ENCODE measurements at regions not wholly inside any gene's neighbourhood (a gene's known extent, or its start where the extent isn't known, plus 50 kb on each side); places are given as distances from the start of the nearest gene placed in this dataset.
A peak's percentile ranks its signal among the peaks of the same experiment; 100 is the strongest.

DNA sequence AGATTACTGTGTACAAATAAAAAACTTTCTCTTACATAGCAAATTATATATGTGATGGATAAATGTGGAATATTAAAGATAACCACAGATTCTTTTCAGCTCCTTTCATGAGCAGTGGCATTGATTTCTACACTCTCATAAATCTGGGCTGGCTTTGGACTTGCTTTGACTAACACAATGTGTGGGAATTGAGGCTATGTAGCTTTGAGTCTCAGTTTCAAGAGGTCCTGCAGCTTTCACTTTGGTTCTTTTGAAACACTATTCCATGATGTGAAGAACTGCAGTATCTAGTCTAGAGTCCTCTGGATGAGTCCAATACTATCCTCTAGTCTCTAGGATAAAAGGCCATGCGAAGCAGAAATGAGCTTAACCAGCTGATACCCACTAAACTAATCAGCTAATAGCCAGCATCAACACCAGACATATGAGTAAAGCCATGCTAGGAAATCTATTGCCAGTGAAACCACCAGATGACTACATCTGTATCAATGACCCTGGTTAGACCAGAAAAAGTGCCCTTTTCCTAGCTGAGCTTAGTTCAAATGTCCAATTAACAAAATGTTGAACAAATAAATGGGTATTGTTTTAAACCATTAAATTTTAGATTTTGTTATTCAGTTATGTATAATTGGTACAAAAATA is 274.9 kb upstream of the ZPLD1 start:
- Histone ChIP-seq H3K4me3 (no peak overlapping the region), H3K9me3 (no peaks in the 10 kb centered on the region), H3K4me1 (peaks cover 14% of the 10 kb centered on the region), H3K27me3 (ENCODE audit: low read depth) (no peaks in the 10 kb centered on the region), H3K27ac (no peak overlapping the region), H3K36me3 (no peaks in the 10 kb centered on the region)
- intact Hi-C loops (cut with DNase I), result no loop called here
- TF ChIP-seq, protein P1, sequence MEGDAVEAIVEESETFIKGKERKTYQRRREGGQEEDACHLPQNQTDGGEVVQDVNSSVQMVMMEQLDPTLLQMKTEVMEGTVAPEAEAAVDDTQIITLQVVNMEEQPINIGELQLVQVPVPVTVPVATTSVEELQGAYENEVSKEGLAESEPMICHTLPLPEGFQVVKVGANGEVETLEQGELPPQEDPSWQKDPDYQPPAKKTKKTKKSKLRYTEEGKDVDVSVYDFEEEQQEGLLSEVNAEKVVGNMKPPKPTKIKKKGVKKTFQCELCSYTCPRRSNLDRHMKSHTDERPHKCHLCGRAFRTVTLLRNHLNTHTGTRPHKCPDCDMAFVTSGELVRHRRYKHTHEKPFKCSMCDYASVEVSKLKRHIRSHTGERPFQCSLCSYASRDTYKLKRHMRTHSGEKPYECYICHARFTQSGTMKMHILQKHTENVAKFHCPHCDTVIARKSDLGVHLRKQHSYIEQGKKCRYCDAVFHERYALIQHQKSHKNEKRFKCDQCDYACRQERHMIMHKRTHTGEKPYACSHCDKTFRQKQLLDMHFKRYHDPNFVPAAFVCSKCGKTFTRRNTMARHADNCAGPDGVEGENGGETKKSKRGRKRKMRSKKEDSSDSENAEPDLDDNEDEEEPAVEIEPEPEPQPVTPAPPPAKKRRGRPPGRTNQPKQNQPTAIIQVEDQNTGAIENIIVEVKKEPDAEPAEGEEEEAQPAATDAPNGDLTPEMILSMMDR (IDR thresholded peaks at IDR 0.05), result no peak
- DNase-seq, result no peak
- no peak for ATAC-seq

DNA sequence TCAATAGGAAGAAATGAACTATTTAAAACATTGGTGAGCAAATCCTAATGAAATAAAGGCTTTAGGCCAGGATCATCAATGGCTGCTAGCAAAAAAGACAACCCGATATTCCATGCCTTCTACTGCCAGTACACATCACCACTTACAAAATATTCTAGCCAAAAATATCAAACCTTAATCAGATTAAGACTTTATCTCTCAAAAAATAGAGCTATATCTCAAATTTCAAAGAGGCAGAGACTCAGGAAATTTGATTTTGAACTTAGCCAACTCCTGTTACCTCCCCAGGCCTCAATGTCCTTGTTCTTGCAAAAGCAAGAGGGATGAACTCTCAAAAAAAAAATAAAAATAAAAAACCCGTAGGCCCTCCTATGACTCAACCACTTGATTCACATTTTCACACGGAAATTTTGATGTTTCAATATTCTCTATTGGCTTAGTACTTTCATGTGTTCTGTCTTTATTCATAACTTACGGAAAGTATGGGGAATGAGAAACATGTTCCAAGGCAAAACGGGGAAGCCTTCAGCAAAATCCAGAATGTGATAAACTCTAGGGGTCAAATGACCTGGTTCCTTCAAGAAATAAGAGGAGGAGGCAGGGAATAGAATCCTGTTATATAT is 273.3 kb upstream of the ZPLD1 start:
- TF ChIP-seq, protein P1 (IDR thresholded peaks at IDR 0.05), result no peak
- no peak for DNase-seq
- H3K9me3 ChIP-seq, result no peaks in the 10 kb centered on the region
- no peak for ATAC-seq
- H3K27ac ChIP-seq, result no peak overlapping the region
- H3K4me3 ChIP-seq, result no peak overlapping the region
- intact Hi-C loops (cut with DNase I), result no loop called here
- no peaks in the 10 kb centered on the region for H3K27me3 ChIP-seq (ENCODE audit: low read depth)
- no peaks in the 10 kb centered on the region for H3K36me3 ChIP-seq
- peaks cover 14% of the 10 kb centered on the region for H3K4me1 ChIP-seq

DNA sequence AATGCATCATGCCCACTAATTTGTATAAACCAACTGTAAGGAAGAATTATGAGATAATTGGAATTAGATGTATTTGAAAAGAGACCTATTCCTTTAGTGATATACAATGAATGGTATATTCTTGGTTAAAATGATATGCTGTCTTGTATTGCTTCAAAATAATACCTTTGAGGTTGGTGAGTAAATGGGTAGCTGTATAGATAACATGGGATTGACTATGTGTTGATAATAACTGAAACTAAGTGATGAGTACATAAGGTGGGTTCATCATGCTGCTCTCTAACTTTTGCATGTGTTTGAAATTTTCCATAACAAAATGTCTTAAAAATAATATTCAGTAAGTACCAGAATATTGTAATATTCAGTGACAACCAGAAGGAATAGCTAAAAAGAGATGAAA is 272.6 kb upstream of the ZPLD1 start:
- H3K4me1 ChIP-seq, result peaks cover 14% of the 10 kb centered on the region
- DNase-seq, result no peak
- H3K9me3 ChIP-seq, result no peaks in the 10 kb centered on the region
- TF ChIP-seq, protein P1 (IDR thresholded peaks at IDR 0.05), result no peak
- no peaks in the 10 kb centered on the region for H3K36me3 ChIP-seq
- intact Hi-C loops (cut with DNase I), result no loop called here
- no peaks in the 10 kb centered on the region for H3K27me3 ChIP-seq (ENCODE audit: low read depth)
- H3K27ac ChIP-seq, result no peak overlapping the region
- no peak for ATAC-seq
- H3K4me3 ChIP-seq, result no peak overlapping the region

DNA sequence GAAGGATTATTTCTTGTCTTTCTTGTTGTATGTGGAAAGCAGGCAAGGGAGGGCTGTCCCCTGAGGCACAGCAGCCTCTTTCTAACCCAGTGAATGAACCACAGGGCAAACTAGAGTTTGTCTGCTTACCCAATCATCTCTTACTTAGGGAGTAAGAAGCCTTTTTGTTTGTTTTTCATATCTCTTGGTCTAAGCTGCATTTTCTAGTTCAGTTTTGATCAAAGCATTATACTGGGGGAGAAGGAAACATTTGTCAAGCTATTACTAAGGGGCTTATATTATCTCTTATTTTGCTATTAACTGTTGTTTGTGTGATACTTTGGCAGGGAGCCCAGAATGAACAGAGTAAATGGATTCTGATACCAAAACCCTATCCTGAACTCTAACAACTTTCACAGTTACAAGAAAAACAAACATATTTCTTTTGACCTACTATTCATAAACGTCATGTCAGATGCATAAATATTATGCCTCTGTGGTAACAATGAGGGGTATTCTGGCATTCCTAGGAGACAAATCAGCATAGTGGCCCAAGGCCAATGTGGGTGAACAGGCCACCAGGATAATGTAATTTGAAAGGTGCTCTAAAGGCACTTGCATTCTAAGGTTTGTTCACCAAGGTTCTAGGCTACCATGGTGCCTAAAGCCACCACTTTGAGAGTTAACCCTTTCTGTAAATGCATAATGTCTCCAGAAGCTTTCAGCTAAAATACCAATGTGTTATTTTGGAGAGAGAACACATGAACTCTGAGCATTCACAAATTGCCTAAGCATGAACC is 271.6 kb upstream of the ZPLD1 start:
- H3K4me1 ChIP-seq, result peaks cover 14% of the 10 kb centered on the region
- no peak for DNase-seq
- peak overlapping the region; percentile 39 for H3K27ac ChIP-seq
- peak; percentile 55 to 87 for ATAC-seq
- H3K9me3 ChIP-seq, result no peaks in the 10 kb centered on the region
- intact Hi-C loops (cut with DNase I), result no loop called here
- no peak overlapping the region for H3K4me3 ChIP-seq
- no peaks in the 10 kb centered on the region for H3K27me3 ChIP-seq (ENCODE audit: low read depth)
- H3K36me3 ChIP-seq, result no peaks in the 10 kb centered on the region
- TF ChIP-seq, protein P1 (IDR thresholded peaks at IDR 0.05), result no peak

DNA sequence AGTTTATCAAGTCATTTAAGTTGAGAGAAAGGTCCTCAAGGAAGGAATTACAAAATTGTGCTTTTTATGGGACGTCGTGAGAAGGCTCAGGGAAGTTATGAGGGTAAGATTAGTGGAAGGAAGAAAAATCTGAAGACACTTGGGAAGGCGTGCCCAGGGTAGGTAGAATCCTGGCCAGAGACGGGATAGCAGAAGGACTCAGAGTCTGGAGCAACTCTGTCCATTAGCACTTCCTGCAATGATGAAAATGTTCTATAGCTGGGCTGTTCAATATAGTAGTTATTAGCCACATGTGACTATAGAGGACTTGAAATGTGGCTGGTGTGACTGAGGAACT is 271.0 kb upstream of the ZPLD1 start:
- intact Hi-C loops (cut with DNase I), result no loop called here
- H3K27ac ChIP-seq, result peak overlapping the region; percentile 39
- peak; percentile 32 to 54 for ATAC-seq

More for the DNA sequence above, 271.0 kb upstream of the ZPLD1 start:
- Histone ChIP-seq H3K4me1 (peaks cover 14% of the 10 kb centered on the region), H3K9me3 (no peaks in the 10 kb centered on the region), H3K36me3 (no peaks in the 10 kb centered on the region), H3K4me3 (no peak overlapping the region), H3K27me3 (ENCODE audit: low read depth) (no peaks in the 10 kb centered on the region)
- TF ChIP-seq, protein P1 (IDR thresholded peaks at IDR 0.05), result no peak
- DNase-seq, result no peak
